B cell (primary cell): ENCODE measurements at regions not wholly inside any gene's neighbourhood (a gene's known extent, or its start where the extent isn't known, plus 50 kb on each side); places are given as distances from the start of the nearest gene placed in this dataset.

ENCODE experiments used
- ATAC-seq: fragments of 200-7000 bp; cut with Tn5 transposase; one replicate; pipeline ENCODE4 v1.10.0; 2021; ENCODE audit warnings: low read depth, mild to moderate bottlenecking, moderate number of reproducible peaks, moderate library complexity
- CTCF ChIA-PET: fragments of 350-600 bp; sonication (Branson Sonifier 250); formaldehyde crosslinking; loops from one replicate; lab custom pipeline; 2021; ENCODE audit warnings: antibody characterized with exemption, inconsistent platforms; lab: Charles Lee
- POLR2A ChIA-PET: fragments of 350-600 bp; sonication (Branson Sonifier 250); formaldehyde crosslinking; loops from one replicate; lab custom pipeline; 2021; ENCODE audit warnings: antibody characterized with exemption; lab: Charles Lee
- DNase-seq: peaks from one replicate; pipeline ENCODE4 v3.0.0; 2013
- H2AFZ ChIP-seq: 2 replicates; pipeline ENCODE4 v1.6.1; 2012; ENCODE audit warnings: mild to moderate bottlenecking, low read depth, low read length; ENCODE audit not compliant: insufficient read depth, poor library complexity, severe bottlenecking
- H3K27ac ChIP-seq, 2 donors: 1 replicate in 1 of 2; 2 replicates in 1 of 2; pipeline ENCODE4 v1.5.1; 2012 to 2013; ENCODE audit warnings: low read length in 2 of 2, mild to moderate bottlenecking in 2 of 2, moderate library complexity in 1 of 2
- H3K27me3 ChIP-seq, 4 experiments: fragments of 200-600 bp in 1 of 4; sonication (generic) in 1 of 4; replicated peaks in 1 of 4; 1 replicate in 2 of 4; 2 replicates in 2 of 4; pipeline versions ENCODE4 v1.6.1 to v1.7.0; 2013 to 2016; ENCODE audit warnings: low read length in 3 of 4, mild to moderate bottlenecking in 2 of 4, mixed read lengths in 1 of 4, moderate library complexity in 1 of 4; ENCODE audit not compliant: insufficient read depth in 4 of 4, control insufficient read depth in 3 of 4; ENCODE audit errors: control extremely low read depth in 1 of 4
- H3K36me3 ChIP-seq, 2 experiments: replicated peaks in 1 of 2; 1 replicate in 1 of 2; 2 replicates in 1 of 2; pipeline versions ENCODE4 v1.6.1 to v1.7.1; 2013; ENCODE audit warnings: low read length in 1 of 2; ENCODE audit not compliant: insufficient read depth in 2 of 2, control insufficient read depth in 1 of 2; ENCODE audit errors: control extremely low read depth in 1 of 2, extremely low read depth in 1 of 2
- H3K4me1 ChIP-seq, 2 donors: fragments of 200-600 bp in 1 of 2; sonication (generic) in 1 of 2; 1 replicate in 1 of 2; 2 replicates in 1 of 2; pipeline versions ENCODE4 v1.5.1 to v1.6.1; 2013 to 2017; ENCODE audit warnings: low read length in 2 of 2; ENCODE audit not compliant: control insufficient read depth in 2 of 2, insufficient read depth in 2 of 2
- H3K4me2 ChIP-seq: replicated peaks from 2 replicates; pipeline ENCODE3; 2012; ENCODE audit warnings: mild to moderate bottlenecking, low read depth, low read length; ENCODE audit not compliant: poor library complexity, severe bottlenecking
- H3K4me3 ChIP-seq, 5 experiments: fragments of 200-600 bp in 1 of 5; sonication (generic) in 1 of 5; 1 replicate in 3 of 5; 2 replicates in 2 of 5; pipeline versions ENCODE4 v1.5.1 to v1.7.0; 2011 to 2016; ENCODE audit warnings: low read length in 4 of 5, mild to moderate bottlenecking in 4 of 5, low read depth in 2 of 5, control low read depth in 1 of 5, moderate library complexity in 1 of 5; ENCODE audit not compliant: insufficient read depth in 1 of 5; ENCODE audit errors: control extremely low read depth in 1 of 5, extremely low read depth in 1 of 5
- H3K79me2 ChIP-seq: fragments of 200-600 bp; sonication (generic); one replicate; pipeline ENCODE4 v1.6.0; 2016; ENCODE audit warnings: low read length; ENCODE audit not compliant: control insufficient read depth, insufficient read depth
- H3K9ac ChIP-seq: fragments of 200-600 bp; sonication (generic); 2 replicates; pipeline ENCODE4 v1.6.1; 2017; ENCODE audit warnings: mild to moderate bottlenecking, low read length, moderate library complexity
- H3K9me3 ChIP-seq, 3 donors: one replicate each; pipeline versions ENCODE4 v1.6.1 to v1.7.1; 2013; ENCODE audit warnings: low read length in 2 of 3; ENCODE audit not compliant: control insufficient read depth in 2 of 3, insufficient read depth in 1 of 3; ENCODE audit errors: control extremely low read depth in 1 of 3
- H4K20me1 ChIP-seq: 2 replicates; pipeline ENCODE4 v1.6.0; 2012; ENCODE audit warnings: mild to moderate bottlenecking, low read length; ENCODE audit not compliant: insufficient read depth, control insufficient read depth, poor library complexity, severe bottlenecking
- H3K27ac Mint-ChIP-seq: one replicate; pipeline ENCODE4 v1.8.0; 2021; ENCODE audit warnings: mixed read lengths
- H3K27me3 Mint-ChIP-seq: one replicate; pipeline ENCODE4 v1.8.0; 2021; ENCODE audit warnings: mixed read lengths
- H3K4me1 Mint-ChIP-seq: one replicate; pipeline ENCODE4 v1.8.0; 2021; ENCODE audit warnings: mixed read lengths
- H3K4me3 Mint-ChIP-seq: one replicate; pipeline ENCODE4 v1.8.0; 2021; ENCODE audit warnings: mixed read lengths
- H3K9me3 Mint-ChIP-seq: one replicate; pipeline ENCODE4 v1.8.0; 2022; ENCODE audit warnings: mixed read lengths; ENCODE audit not compliant: insufficient read depth
- EZH2 ChIP-seq: IDR thresholded peaks from 2 replicates; pipeline ENCODE4 v1.6.1; 2012; ENCODE audit warnings: borderline replicate concordance, low read depth, mild to moderate bottlenecking, moderate library complexity, low read length; ENCODE audit not compliant: insufficient read depth, poor library complexity, severe bottlenecking
- WGBS: methylation state at CpG from one replicate; pipeline ENCODE4 v1.1.5; 2013; ENCODE audit warnings: missing lambda C conversion rate; ENCODE audit not compliant: insufficient coverage; 5-methylcytosine and 5-hydroxymethylcytosine counted together
- intact Hi-C: fragments of 100-400 bp; cut with micrococcal nuclease; formaldehyde crosslinking; loops from one replicate; pipeline ENCODE4 v1.10.0; 2022
- TF ChIP-seq, protein P1 (sequence below): fragments of 200-600 bp; IDR thresholded peaks from one replicate; pipeline ENCODE4 v1.8.0; 2022; ENCODE audit warnings: antibody characterized with exemption, mild to moderate bottlenecking

- Histone ChIP-seq H3K27ac (no peak overlapping the region), H3K79me2 (no peaks in the 10 kb centered on the region), H3K4me3 (no peak overlapping the region), H2AFZ (no peak overlapping the region), H3K4me1 (no peaks in the 10 kb centered on the region), H3K9ac (no peak overlapping the region), H3K36me3 (no peaks in the 10 kb centered on the region), H3K4me2 (no peak overlapping the region), H3K27me3 (no peaks in the 10 kb centered on the region), H4K20me1 (no peaks in the 10 kb centered on the region), H3K9me3 (no peaks in the 10 kb centered on the region)
- Mint-ChIP-seq H3K27me3 (no peaks in the 10 kb centered on the region), H3K9me3 (peaks cover 4% of the 10 kb centered on the region), H3K4me1 (no peaks in the 10 kb centered on the region), H3K27ac (no peak overlapping the region), H3K4me3 (no peak overlapping the region)
- TF ChIP-seq, protein P1, sequence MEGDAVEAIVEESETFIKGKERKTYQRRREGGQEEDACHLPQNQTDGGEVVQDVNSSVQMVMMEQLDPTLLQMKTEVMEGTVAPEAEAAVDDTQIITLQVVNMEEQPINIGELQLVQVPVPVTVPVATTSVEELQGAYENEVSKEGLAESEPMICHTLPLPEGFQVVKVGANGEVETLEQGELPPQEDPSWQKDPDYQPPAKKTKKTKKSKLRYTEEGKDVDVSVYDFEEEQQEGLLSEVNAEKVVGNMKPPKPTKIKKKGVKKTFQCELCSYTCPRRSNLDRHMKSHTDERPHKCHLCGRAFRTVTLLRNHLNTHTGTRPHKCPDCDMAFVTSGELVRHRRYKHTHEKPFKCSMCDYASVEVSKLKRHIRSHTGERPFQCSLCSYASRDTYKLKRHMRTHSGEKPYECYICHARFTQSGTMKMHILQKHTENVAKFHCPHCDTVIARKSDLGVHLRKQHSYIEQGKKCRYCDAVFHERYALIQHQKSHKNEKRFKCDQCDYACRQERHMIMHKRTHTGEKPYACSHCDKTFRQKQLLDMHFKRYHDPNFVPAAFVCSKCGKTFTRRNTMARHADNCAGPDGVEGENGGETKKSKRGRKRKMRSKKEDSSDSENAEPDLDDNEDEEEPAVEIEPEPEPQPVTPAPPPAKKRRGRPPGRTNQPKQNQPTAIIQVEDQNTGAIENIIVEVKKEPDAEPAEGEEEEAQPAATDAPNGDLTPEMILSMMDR, result no peak
- no peak for TF ChIP-seq EZH2
- 80% methylated on average over 1 of the region's 2 CpGs for WGBS
- ChIA-PET POLR2A (no interaction called here), CTCF (no interaction called here)
- ATAC-seq (no peak), DNase-seq (no peak)
- intact Hi-C loops, result no loop called here
Measured at GRCh38 chr21:22280851-22281250, 1282.6 kb downstream of the NCAM2 start.

- Histone ChIP-seq H4K20me1 (no peaks in the 10 kb centered on the region), H3K36me3 (no peaks in the 10 kb centered on the region), H3K4me3 (no peak overlapping the region), H2AFZ (no peak overlapping the region), H3K79me2 (no peaks in the 10 kb centered on the region), H3K9ac (no peak overlapping the region), H3K9me3 (peaks cover 0 to 5% (median 0%) of the 10 kb centered on the region in 3 donors), H3K4me1 (no peaks in the 10 kb centered on the region), H3K27me3 (no peaks in the 10 kb centered on the region), H3K27ac (no peak overlapping the region), H3K4me2 (no peak overlapping the region)
- DNase-seq, result no peak
- CTCF ChIA-PET, result no interaction called here
- Mint-ChIP-seq H3K27ac (no peak overlapping the region), H3K4me1 (no peaks in the 10 kb centered on the region), H3K9me3 (peaks cover 8% of the 10 kb centered on the region), H3K4me3 (no peak overlapping the region), H3K27me3 (no peaks in the 10 kb centered on the region)
- no peak for ATAC-seq
- WGBS, result no CpG with 5 or more reads among the region's 2 CpGs
- intact Hi-C loops, result no loop called here
- POLR2A ChIA-PET, result no interaction called here
- TF ChIP-seq, protein P1, result no peak
- no peak for TF ChIP-seq EZH2
Measured at GRCh38 chr21:22288885-22289499, 1290.8 kb downstream of the NCAM2 start.
